ENCODE measurements at regions not wholly inside any gene's neighbourhood (a gene's known extent, or its start where the extent isn't known, plus 50 kb on each side); places are given as distances from the start of the nearest gene placed in this dataset.
A peak's percentile ranks its signal among the peaks of the same experiment; 100 is the strongest.

DNA sequence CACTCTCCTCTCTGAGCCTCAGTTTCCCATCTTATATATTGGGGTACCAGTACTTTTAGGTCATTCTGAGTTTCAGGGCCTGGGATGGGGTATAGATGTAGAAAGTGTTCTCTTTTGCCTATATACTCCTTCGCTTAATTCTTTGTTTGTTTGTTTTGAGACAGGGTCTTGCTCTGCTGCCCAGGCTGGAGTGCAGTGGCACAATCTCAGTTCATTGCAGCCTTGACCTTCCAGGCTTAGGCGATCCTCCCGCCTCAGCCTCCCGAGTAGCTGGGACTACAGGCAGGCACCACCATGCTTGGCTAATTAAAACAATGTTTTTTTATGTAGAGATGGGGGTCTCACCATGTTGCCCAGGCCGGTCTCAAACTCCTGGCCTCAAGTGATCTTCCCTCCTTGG is 152.1 kb downstream of the AACS start:
- no peak for TF ChIP-seq CTCF (IDR thresholded peaks at IDR 0.05; ENCODE audit: control extremely low read depth, extremely low read depth)
- Histone ChIP-seq H3K4me3 (no peak overlapping the region), H3K36me3 (ENCODE audit: control insufficient read depth in 4 of 4, insufficient read depth in 4 of 4, low read length in 4 of 4) (no peaks in the 10 kb centered on the region), H3K27me3 (ENCODE audit: control insufficient read depth in 3 of 3, insufficient read depth in 3 of 3, low read length in 2 of 3) (no peaks in the 10 kb centered on the region), H3K27ac (ENCODE audit: low read depth in 1 of 2, low read length in 1 of 2) (no peak overlapping the region), H3K4me1 (ENCODE audit: control insufficient read depth in 5 of 5, insufficient read depth in 5 of 5, low read length in 5 of 5) (no peaks in the 10 kb centered on the region), H3K9ac (ENCODE audit: insufficient read depth in 1 of 2, low read length in 2 of 2) (no peak overlapping the region), H3K9me3 (ENCODE audit: control insufficient read depth in 4 of 4, insufficient read depth in 3 of 4, low read length in 3 of 4) (peaks cover 0 to 14% (median 0%) of the 10 kb centered on the region in 4 donors)
- WGBS, 2 donors: 75% methylated on average over 5 of the region's 5 CpGs
- DNase-seq (no peak), ATAC-seq (ENCODE audit: insufficient read depth, low FRiP score) (no peak)

GRCh38 chr12:125218952-125219351 is 153.7 kb downstream of the AACS start:
- DNase-seq: no peak
- 61 to 68% methylated on average over 4 of the region's 4 CpGs for WGBS, 2 donors
- no peak for TF ChIP-seq CTCF (IDR thresholded peaks at IDR 0.05; ENCODE audit: control extremely low read depth, extremely low read depth)
- Histone ChIP-seq H3K9me3 (ENCODE audit: control insufficient read depth in 4 of 4, insufficient read depth in 3 of 4, low read length in 3 of 4) (peaks cover 0 to 14% (median 0%) of the 10 kb centered on the region in 4 donors), H3K27ac (ENCODE audit: low read depth in 1 of 2, low read length in 1 of 2) (no peak overlapping the region), H3K9ac (ENCODE audit: insufficient read depth in 1 of 2, low read length in 2 of 2) (no peak overlapping the region), H3K4me3 (no peak overlapping the region), H3K36me3 (ENCODE audit: control insufficient read depth in 4 of 4, insufficient read depth in 4 of 4, low read length in 4 of 4) (no peaks in the 10 kb centered on the region), H3K4me1 (ENCODE audit: control insufficient read depth in 5 of 5, insufficient read depth in 5 of 5, low read length in 5 of 5) (no peaks in the 10 kb centered on the region), H3K27me3 (ENCODE audit: control insufficient read depth in 3 of 3, insufficient read depth in 3 of 3, low read length in 2 of 3) (no peaks in the 10 kb centered on the region)
- ATAC-seq (ENCODE audit: insufficient read depth, low FRiP score): no peak

DNA sequence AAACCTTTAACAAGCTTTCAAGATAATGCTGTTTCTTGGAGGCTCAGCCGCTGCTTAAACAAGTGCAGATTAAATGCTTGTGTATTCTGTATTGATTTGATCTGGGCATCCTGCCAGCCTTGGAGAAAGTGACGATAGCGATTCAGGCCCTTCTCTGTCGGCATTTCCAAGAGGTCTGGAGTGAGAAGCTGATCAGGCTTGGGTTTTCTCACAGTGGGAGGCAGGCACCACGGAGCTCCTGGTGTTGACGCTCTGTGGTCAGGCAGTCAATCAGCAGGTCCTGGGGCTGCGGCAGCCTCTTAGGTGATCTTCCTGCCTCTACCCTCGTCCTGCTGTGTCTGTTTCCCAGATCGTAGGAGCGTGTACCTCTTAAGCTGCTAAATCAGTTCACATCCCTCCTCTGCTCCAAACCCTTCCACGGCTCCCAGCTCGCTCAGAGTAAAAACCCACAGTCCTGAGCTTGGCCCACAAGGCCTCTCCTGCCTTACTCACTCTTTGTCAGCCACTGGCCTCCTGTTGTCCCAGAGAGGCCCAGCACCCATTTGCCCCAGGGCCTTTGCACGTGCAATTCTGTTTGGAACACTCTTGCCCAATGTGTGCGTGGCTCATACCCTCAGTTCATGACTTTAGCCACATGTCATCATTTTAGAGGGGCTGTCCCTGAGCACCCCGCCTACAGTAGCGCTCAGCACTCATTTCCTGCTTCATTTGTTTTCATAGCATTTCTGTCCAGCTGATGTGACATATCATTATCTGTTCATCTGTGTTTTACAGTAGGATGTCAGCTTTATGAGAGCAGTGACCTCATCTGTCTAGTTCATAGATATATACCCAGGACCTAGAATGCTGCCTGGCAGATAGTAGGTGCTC is 155.4 kb downstream of the AACS start:
- H3K9ac ChIP-seq (ENCODE audit: insufficient read depth in 1 of 2, low read length in 2 of 2): no peak overlapping the region
- no peaks in the 10 kb centered on the region for H3K27me3 ChIP-seq (ENCODE audit: control insufficient read depth in 3 of 3, insufficient read depth in 3 of 3, low read length in 2 of 3)
- no peak for ATAC-seq (ENCODE audit: insufficient read depth, low FRiP score)
- WGBS, 2 donors: 64 to 76% methylated on average over 16 of the region's 16 CpGs
- no peak overlapping the region for H3K27ac ChIP-seq (ENCODE audit: low read depth in 1 of 2, low read length in 1 of 2)
- H3K9me3 ChIP-seq (ENCODE audit: control insufficient read depth in 4 of 4, insufficient read depth in 3 of 4, low read length in 3 of 4): peaks cover 0 to 11% (median 0%) of the 10 kb centered on the region in 4 donors
- DNase-seq: peak; percentile 40 to 43 (median 42)
- no peaks in the 10 kb centered on the region for H3K4me1 ChIP-seq (ENCODE audit: control insufficient read depth in 5 of 5, insufficient read depth in 5 of 5, low read length in 5 of 5)
- no peak overlapping the region for H3K4me3 ChIP-seq
- H3K36me3 ChIP-seq (ENCODE audit: control insufficient read depth in 4 of 4, insufficient read depth in 4 of 4, low read length in 4 of 4): no peaks in the 10 kb centered on the region
- TF ChIP-seq CTCF (IDR thresholded peaks at IDR 0.05; ENCODE audit: control extremely low read depth, extremely low read depth): no peak
